ENCODE measurements at regions not wholly inside any gene's neighbourhood (a gene's known extent, or its start where the extent isn't known, plus 50 kb on each side); places are given as distances from the start of the nearest gene placed in this dataset.
"Not testable (repeated sequence)": the region's sequence is repeated elsewhere in the genome, so short reads cannot be mapped to it uniquely, and the experiment has no call there.

DNA sequence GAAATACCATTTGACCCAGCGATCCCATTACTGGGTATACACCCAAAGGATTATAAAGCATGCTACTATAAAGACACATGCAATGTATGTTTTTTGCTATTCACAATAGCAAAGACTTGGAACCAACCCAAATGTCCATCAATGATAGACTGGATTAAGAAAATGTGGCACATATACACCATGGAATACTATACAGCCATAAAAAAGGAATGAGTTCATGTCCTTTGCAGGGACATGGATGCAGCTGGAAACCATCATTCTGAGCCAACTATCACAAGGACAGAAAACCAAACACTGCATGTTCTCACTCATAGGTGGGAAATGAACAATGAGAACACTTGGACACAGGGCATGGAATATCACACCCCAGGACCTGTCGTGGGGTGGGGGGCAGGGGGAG lies 558.1 kb downstream of the NTRK3 start:
- H3K4me2 ChIP-seq; CTCF ChIA-PET; H3K27ac ChIP-seq; POLR2A ChIA-PET; H3K4me3 ChIP-seq; H3K9me3 ChIP-seq; FAIRE-seq; H3K4me1 ChIP-seq; DNase-seq (ENCODE audit: low read depth in 1 of 2, low spot score in 1 of 2); ATAC-seq: not testable (repeated sequence)
- WGBS (ENCODE audit: missing lambda C conversion rate) = 12% methylated on average over 2 of the region's 2 CpGs

DNA sequence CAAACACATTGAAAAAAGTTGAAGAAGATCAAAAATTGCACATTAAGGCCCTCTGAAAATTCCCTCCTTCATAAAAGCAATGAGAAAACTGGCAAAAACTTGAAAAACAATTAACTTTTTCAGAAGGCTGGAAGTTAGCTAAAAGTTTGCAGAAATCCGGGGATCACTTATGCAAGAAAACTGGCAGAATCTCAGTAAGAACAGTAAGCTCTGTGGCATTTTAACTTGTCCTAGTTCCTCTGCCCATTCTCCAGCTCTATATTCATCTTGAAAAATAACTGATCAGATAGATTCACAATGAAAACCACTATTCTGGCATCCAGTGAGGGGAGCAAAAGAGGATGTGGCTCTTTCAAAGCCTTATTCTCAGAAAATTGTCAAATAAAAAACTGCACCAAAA lies 566.8 kb downstream of the NTRK3 start:
- H3K4me1 ChIP-seq = no peaks in the 10 kb centered on the region
- DNase-seq (ENCODE audit: low read depth in 1 of 2, low spot score in 1 of 2) (no peak), FAIRE-seq (peak; percentile 18), ATAC-seq (no peak)
- CTCF ChIA-PET = interaction anchor here (1.5 kb wide), 1 partner anchor 29 kb away, joined by 3 read pairs; no protein-coding TSS in a partner anchor
- peaks cover 6% of the 10 kb centered on the region; the same call in 2 of the 3 replicates for H3K9me3 ChIP-seq
- TF ChIP-seq KDM1A (IDR thresholded peaks at IDR 0.05; ENCODE audit: low read depth) = no peak
- no peak for TF ChIP-seq JUN (IDR thresholded peaks at IDR 0.05)
- TF ChIP-seq JUNB (IDR thresholded peaks at IDR 0.05) = no peak
- TF ChIP-seq HOXB5 (CRISPR knock-in tag; IDR thresholded peaks at IDR 0.05) = no peak
- H3K4me2 ChIP-seq = no peak overlapping the region
- POLR2A ChIA-PET = no interaction called here
- no peak overlapping the region for H3K4me3 ChIP-seq
- no peak overlapping the region for H3K27ac ChIP-seq
- WGBS (ENCODE audit: missing lambda C conversion rate) = 37% methylated on average over 1 of the region's 1 CpG

DNA sequence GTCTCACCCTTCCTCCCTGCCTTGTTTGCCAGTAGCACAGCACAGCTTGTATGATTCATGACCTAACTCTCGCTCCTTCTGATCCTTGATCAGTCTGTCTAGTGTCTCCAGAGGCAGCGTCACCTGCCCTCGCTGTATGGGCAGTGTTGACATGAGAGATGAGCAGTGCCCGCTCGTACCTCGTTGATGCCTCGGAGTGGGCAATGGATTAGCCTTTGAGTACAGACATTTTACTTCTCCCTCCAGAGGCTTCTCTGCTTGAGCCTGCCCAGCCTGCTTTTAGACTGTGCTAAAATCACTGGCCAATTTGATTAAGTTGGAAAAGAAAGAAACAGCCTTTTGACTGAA lies 569.0 kb downstream of the NTRK3 start:
- H3K4me3 ChIP-seq = no peak overlapping the region
- H3K27ac ChIP-seq = no peak overlapping the region
- ATAC-seq (peak in 1 of 2 experiments; percentile 56; a peak in 1 of 6 replicates), FAIRE-seq (no peak), DNase-seq (ENCODE audit: low read depth in 1 of 2, low spot score in 1 of 2) (no peak)
- no peaks in the 10 kb centered on the region for H3K4me1 ChIP-seq
- ChIA-PET POLR2A (no interaction called here), CTCF (no interaction called here)
- WGBS (ENCODE audit: missing lambda C conversion rate) = 37% methylated on average over 7 of the region's 7 CpGs
- H3K4me2 ChIP-seq = no peak overlapping the region
- H3K9me3 ChIP-seq = peaks cover 6% of the 10 kb centered on the region; the same call in 2 of the 3 replicates
- TF ChIP-seq HOXB13 (CRISPR knock-in tag; IDR thresholded peaks at IDR 0.05; ENCODE audit: low read depth) (no peak), EHMT2 (IDR thresholded peaks at IDR 0.05; ENCODE audit: low read depth) (no peak), MAFK (IDR thresholded peaks at IDR 0.05; ENCODE audit: partially characterized antibody) (no peak), RNF2 (IDR thresholded peaks at IDR 0.05; ENCODE audit: borderline replicate concordance, low read depth) (no peak), RARB (CRISPR knock-in tag; IDR thresholded peaks at IDR 0.05) (no peak), CBX8 (IDR thresholded peaks at IDR 0.05) (no peak), KDM5A (IDR thresholded peaks at IDR 0.05) (no peak), RFX5 (IDR thresholded peaks at IDR 0.05) (no peak)
- TF ChIP-seq, protein P1, sequence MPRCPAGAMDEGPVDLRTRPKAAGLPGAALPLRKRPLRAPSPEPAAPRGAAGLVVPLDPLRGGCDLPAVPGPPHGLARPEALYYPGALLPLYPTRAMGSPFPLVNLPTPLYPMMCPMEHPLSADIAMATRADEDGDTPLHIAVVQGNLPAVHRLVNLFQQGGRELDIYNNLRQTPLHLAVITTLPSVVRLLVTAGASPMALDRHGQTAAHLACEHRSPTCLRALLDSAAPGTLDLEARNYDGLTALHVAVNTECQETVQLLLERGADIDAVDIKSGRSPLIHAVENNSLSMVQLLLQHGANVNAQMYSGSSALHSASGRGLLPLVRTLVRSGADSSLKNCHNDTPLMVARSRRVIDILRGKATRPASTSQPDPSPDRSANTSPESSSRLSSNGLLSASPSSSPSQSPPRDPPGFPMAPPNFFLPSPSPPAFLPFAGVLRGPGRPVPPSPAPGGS (IDR thresholded peaks at IDR 0.05) = no peak
- TF ChIP-seq, protein P2, sequence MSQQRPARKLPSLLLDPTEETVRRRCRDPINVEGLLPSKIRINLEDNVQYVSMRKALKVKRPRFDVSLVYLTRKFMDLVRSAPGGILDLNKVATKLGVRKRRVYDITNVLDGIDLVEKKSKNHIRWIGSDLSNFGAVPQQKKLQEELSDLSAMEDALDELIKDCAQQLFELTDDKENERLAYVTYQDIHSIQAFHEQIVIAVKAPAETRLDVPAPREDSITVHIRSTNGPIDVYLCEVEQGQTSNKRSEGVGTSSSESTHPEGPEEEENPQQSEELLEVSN (IDR thresholded peaks at IDR 0.05; ENCODE audit: borderline replicate concordance, low read depth) = no peak

DNA sequence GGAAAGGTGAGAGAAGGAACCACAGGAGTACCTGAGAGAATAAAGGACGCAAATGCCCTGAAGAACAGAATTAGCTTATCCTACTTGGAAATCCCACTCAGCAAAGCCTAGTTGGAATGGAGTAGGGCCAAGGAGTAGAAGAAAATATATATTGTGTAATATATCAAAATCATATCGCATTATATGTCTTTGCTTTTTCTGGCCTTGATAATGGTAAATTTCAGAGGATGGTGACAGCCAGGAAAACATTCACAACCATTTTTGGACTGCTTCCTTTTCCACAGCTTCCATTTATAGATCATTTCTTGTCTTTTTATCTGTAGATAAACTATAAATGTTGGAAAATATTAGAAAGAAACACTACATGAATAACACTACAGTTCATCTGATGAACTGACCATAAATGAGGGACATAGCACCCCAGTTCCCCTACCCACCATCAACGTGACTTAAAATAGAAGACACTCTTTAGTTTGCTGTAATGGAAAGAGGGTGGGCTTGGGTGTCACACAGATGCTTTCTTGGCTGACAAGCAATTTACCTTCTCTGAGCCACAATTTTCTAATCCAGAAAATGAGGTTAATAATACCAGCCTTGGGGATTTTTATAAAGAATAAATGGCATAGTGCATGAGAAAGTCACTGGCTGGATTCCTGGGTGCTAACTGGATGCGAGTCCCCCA lies 569.6 kb downstream of the NTRK3 start:
- DNase-seq (ENCODE audit: low read depth in 1 of 2, low spot score in 1 of 2) (no peak), FAIRE-seq (no peak), ATAC-seq (no peak)
- TF ChIP-seq, protein P3, sequence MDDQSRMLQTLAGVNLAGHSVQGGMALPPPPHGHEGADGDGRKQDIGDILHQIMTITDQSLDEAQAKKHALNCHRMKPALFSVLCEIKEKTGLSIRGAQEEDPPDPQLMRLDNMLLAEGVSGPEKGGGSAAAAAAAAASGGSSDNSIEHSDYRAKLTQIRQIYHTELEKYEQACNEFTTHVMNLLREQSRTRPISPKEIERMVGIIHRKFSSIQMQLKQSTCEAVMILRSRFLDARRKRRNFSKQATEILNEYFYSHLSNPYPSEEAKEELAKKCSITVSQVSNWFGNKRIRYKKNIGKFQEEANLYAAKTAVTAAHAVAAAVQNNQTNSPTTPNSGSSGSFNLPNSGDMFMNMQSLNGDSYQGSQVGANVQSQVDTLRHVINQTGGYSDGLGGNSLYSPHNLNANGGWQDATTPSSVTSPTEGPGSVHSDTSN (IDR thresholded peaks at IDR 0.05) = no peak
- TF ChIP-seq PHF8 (IDR thresholded peaks at IDR 0.05; ENCODE audit: borderline replicate concordance, low read depth) = no peak
- no peak for TF ChIP-seq SMC3 (IDR thresholded peaks at IDR 0.05)
- TF ChIP-seq NPAS2 (CRISPR knock-in tag; IDR thresholded peaks at IDR 0.05; ENCODE audit: borderline replicate concordance) = no peak
- TF ChIP-seq EHF (CRISPR knock-in tag; IDR thresholded peaks at IDR 0.05) = no peak
- no peaks in the 10 kb centered on the region for H3K4me1 ChIP-seq
- no peak overlapping the region for H3K4me3 ChIP-seq
- WGBS (ENCODE audit: missing lambda C conversion rate) = 48% methylated on average over 4 of the region's 4 CpGs
- H3K9me3 ChIP-seq = peaks cover 6% of the 10 kb centered on the region; the same call in 2 of the 3 replicates
- no peak overlapping the region for H3K4me2 ChIP-seq
- H3K27ac ChIP-seq = no peak overlapping the region
- ChIA-PET POLR2A (no interaction called here), CTCF (interaction anchor here (1.7 kb wide), 2 partner anchors 7 to 78 kb away, joined by 5 to 6 read pairs; no protein-coding TSS in a partner anchor)
